ENCODE measurements at regions not wholly inside any gene's neighbourhood (a gene's known extent, or its start where the extent isn't known, plus 50 kb on each side); places are given as distances from the start of the nearest gene placed in this dataset.

GRCh38 chr3:176579711-176580185 lies 617.5 kb downstream of the TBL1XR1 start:
- TF ChIP-seq POLR2A (IDR thresholded peaks at IDR 0.05) = no peak
- TF ChIP-seq, protein P1, sequence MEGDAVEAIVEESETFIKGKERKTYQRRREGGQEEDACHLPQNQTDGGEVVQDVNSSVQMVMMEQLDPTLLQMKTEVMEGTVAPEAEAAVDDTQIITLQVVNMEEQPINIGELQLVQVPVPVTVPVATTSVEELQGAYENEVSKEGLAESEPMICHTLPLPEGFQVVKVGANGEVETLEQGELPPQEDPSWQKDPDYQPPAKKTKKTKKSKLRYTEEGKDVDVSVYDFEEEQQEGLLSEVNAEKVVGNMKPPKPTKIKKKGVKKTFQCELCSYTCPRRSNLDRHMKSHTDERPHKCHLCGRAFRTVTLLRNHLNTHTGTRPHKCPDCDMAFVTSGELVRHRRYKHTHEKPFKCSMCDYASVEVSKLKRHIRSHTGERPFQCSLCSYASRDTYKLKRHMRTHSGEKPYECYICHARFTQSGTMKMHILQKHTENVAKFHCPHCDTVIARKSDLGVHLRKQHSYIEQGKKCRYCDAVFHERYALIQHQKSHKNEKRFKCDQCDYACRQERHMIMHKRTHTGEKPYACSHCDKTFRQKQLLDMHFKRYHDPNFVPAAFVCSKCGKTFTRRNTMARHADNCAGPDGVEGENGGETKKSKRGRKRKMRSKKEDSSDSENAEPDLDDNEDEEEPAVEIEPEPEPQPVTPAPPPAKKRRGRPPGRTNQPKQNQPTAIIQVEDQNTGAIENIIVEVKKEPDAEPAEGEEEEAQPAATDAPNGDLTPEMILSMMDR (IDR thresholded peaks at IDR 0.05) = no peak
- Histone ChIP-seq H3K4me1 (replicated peaks in 1 of 2) (no peaks in the 10 kb centered on the region), H3K36me3 (replicated peaks in 1 of 2) (no peaks in the 10 kb centered on the region), H3K9me3 (replicated peaks in 1 of 3) (no peaks in the 10 kb centered on the region), H3K27ac (no peak overlapping the region), H3K27me3 (no peaks in the 10 kb centered on the region), H3K4me3 (no peak overlapping the region)
- intact Hi-C loops (cut with DNase I) = no loop called here
- WGBS, 4 donors = 91 to 96% (median 92%) methylated on average over 2 of the region's 2 CpGs
- DNase-seq = no peak

DNA sequence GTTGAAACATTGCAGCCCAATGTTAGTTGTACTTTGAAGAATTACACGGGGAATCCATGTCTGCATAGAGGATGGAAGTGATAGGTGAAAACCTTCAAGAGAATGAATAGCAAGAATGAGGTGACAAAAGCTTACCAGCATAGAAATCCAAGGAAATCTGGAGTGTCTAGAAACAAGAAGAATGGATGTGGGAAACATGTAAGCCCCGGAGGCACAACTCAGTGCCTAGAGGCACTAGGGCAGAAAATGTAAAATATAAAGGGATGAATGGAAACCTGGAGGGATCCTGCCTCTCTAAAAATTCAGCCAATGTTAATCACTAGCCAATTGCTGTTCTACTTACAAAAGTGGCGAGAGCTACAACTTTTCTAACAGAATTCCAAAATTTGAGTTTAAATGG lies 619.0 kb downstream of the TBL1XR1 start:
- no peak for DNase-seq
- H3K4me3 ChIP-seq = no peak overlapping the region
- H3K27me3 ChIP-seq = no peaks in the 10 kb centered on the region
- H3K9me3 ChIP-seq (replicated peaks in 1 of 3) = no peaks in the 10 kb centered on the region
- no peaks in the 10 kb centered on the region for H3K36me3 ChIP-seq (replicated peaks in 1 of 2)
- 84 to 94% (median 91%) methylated on average over 3 of the region's 3 CpGs for WGBS, 4 donors
- H3K4me1 ChIP-seq (replicated peaks in 1 of 2) = no peaks in the 10 kb centered on the region
- TF ChIP-seq, protein P1 (IDR thresholded peaks at IDR 0.05) = no peak
- no peak for TF ChIP-seq POLR2A (IDR thresholded peaks at IDR 0.05)
- H3K27ac ChIP-seq = no peak overlapping the region
- intact Hi-C loops (cut with DNase I) = no loop called here

DNA sequence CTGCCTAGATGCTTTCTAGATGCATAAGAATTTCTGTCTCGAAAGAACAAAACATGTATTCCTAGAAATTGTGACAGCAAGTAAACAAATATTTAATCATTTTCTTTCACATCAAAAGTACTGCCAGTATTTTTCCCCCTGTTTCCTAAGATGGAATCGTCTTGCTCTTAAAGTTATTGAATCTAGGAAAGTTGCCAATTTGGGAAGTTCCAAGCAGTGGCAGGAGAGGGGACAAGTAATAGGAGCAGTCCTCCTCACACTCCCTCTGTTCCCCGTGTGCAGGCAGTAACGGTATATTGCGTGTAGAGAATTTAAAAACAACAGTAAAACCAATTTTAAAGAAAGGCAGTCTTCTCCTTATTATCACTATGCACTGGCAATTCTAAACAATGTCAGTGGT lies 619.8 kb downstream of the TBL1XR1 start:
- WGBS, 4 donors = 66 to 82% (median 79%) methylated on average over 5 of the region's 5 CpGs
- Histone ChIP-seq H3K27me3 (no peaks in the 10 kb centered on the region), H3K9me3 (replicated peaks in 1 of 3) (no peaks in the 10 kb centered on the region), H3K27ac (no peak overlapping the region), H3K4me3 (no peak overlapping the region), H3K4me1 (replicated peaks in 1 of 2) (no peaks in the 10 kb centered on the region), H3K36me3 (replicated peaks in 1 of 2) (no peaks in the 10 kb centered on the region)
- no peak for DNase-seq
- no peak for TF ChIP-seq POLR2A (IDR thresholded peaks at IDR 0.05)
- TF ChIP-seq, protein P1 (IDR thresholded peaks at IDR 0.05) = no peak
- intact Hi-C loops (cut with DNase I) = no loop called here

- WGBS, 4 donors = 0 to 50% (median 0%) methylated on average over 1 of the region's 1 CpG
Observed at GRCh38 chr3:176574786-176575185, 622.5 kb downstream of the TBL1XR1 start.

More at GRCh38 chr3:176574786-176575185, 622.5 kb downstream of the TBL1XR1 start:
- H3K36me3 ChIP-seq (replicated peaks in 1 of 2) = no peaks in the 10 kb centered on the region
- H3K4me1 ChIP-seq (replicated peaks in 1 of 2) = no peaks in the 10 kb centered on the region
- no peak for DNase-seq
- no peak overlapping the region for H3K4me3 ChIP-seq
- H3K9me3 ChIP-seq (replicated peaks in 1 of 3) = no peaks in the 10 kb centered on the region
- H3K27me3 ChIP-seq = no peaks in the 10 kb centered on the region
- no peak overlapping the region for H3K27ac ChIP-seq
- TF ChIP-seq POLR2A (IDR thresholded peaks at IDR 0.05) = no peak
- TF ChIP-seq, protein P1 (IDR thresholded peaks at IDR 0.05) = no peak
- intact Hi-C loops (cut with DNase I) = no loop called here
